PC-9 (cell line): ENCODE measurements at regions not wholly inside any gene's neighbourhood (a gene's known extent, or its start where the extent isn't known, plus 50 kb on each side); places are given as distances from the start of the nearest gene placed in this dataset.

Source experiments
- EZH2 ChIP-seq: fragments of 200-600 bp; sonication (generic); IDR thresholded peaks from 2 replicates; pipeline ENCODE4 v1.8.0; 2017; ENCODE audit warnings: antibody characterized with exemption, low read depth
- TF ChIP-seq, protein P1 (sequence below): fragments of 200-600 bp; sonication (generic); conservative IDR thresholded peaks from 2 replicates; pipeline ENCODE4 v1.6.1; 2017; ENCODE audit warnings: mixed run types, antibody characterized with exemption, mild to moderate bottlenecking, moderate library complexity

DNA sequence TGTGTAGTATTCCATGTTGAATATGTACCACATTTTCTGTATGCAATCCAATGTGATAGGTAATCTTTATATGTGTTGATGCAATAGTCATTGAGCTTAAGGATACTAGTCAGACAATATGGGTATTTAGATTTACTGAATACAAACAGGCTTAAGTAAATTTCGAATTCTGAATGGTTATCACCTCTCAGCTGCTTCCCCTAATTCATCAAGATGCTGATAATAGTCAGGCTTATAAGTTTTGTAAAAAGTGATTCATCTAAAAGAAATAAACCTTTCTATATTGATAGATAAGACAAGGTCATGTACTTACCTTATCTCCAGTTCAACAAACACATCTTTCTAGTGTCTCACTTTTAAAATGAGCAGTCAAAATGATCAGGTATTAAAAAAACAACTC is 205.5 kb downstream of the CASP12 start:
- TF ChIP-seq, protein P1, sequence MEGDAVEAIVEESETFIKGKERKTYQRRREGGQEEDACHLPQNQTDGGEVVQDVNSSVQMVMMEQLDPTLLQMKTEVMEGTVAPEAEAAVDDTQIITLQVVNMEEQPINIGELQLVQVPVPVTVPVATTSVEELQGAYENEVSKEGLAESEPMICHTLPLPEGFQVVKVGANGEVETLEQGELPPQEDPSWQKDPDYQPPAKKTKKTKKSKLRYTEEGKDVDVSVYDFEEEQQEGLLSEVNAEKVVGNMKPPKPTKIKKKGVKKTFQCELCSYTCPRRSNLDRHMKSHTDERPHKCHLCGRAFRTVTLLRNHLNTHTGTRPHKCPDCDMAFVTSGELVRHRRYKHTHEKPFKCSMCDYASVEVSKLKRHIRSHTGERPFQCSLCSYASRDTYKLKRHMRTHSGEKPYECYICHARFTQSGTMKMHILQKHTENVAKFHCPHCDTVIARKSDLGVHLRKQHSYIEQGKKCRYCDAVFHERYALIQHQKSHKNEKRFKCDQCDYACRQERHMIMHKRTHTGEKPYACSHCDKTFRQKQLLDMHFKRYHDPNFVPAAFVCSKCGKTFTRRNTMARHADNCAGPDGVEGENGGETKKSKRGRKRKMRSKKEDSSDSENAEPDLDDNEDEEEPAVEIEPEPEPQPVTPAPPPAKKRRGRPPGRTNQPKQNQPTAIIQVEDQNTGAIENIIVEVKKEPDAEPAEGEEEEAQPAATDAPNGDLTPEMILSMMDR: no peak
- no peak for TF ChIP-seq EZH2
